Stimulated activated memory B cell treated with anti-CD40 and anti-IgM and Interleukin-4, amounts not matched to agents 10 μg/mL and 1 μg/mL and 100 μg/mL, for 72 hours (primary cell): ENCODE measurements at regions not wholly inside any gene's neighbourhood (a gene's known extent, or its start where the extent isn't known, plus 50 kb on each side); places are given as distances from the start of the nearest gene placed in this dataset.
"Not testable (repeated sequence)": the region's sequence is repeated elsewhere in the genome, so short reads cannot be mapped to it uniquely, and the experiment has no call there.

ENCODE experiments used
- ATAC-seq: fragments of 150-1000 bp; cut with Tn5 transposase; 2 replicates; pipeline ENCODE4 v1.10.0; 2021
- H3K27ac Mint-ChIP-seq: one replicate; pipeline ENCODE4 v1.8.0; 2022; ENCODE audit warnings: mild to moderate bottlenecking, mixed read lengths
- H3K27me3 Mint-ChIP-seq: one replicate; pipeline ENCODE4 v1.8.0; 2022; ENCODE audit warnings: mixed read lengths
- H3K36me3 Mint-ChIP-seq: one replicate; pipeline ENCODE4 v1.8.0; 2022; ENCODE audit warnings: mixed read lengths
- H3K4me1 Mint-ChIP-seq: one replicate; pipeline ENCODE4 v1.8.0; 2022; ENCODE audit warnings: mixed read lengths
- H3K4me3 Mint-ChIP-seq: one replicate; pipeline ENCODE4 v1.8.0; 2022; ENCODE audit warnings: mild to moderate bottlenecking, moderate library complexity, mixed read lengths
- H3K9me3 Mint-ChIP-seq: one replicate; pipeline ENCODE4 v1.8.0; 2022; ENCODE audit warnings: mixed read lengths

GRCh38 chr12:42919691-42920090 is 330.1 kb upstream of the PRICKLE1 start:
- Mint-ChIP-seq H3K36me3 (no peaks in the 10 kb centered on the region), H3K4me1 (no peaks in the 10 kb centered on the region), H3K27ac (no peak overlapping the region), H3K4me3 (no peak overlapping the region), H3K9me3 (no peaks in the 10 kb centered on the region), H3K27me3 (no peaks in the 10 kb centered on the region)
- no peak for ATAC-seq

- Mint-ChIP-seq H3K27me3 (no peaks in the 10 kb centered on the region), H3K4me3 (no peak overlapping the region), H3K4me1 (no peaks in the 10 kb centered on the region), H3K9me3 (no peaks in the 10 kb centered on the region), H3K36me3 (no peaks in the 10 kb centered on the region), H3K27ac (no peak overlapping the region)
- ATAC-seq: no peak
Observed at GRCh38 chr12:42918443-42918842, 328.9 kb upstream of the PRICKLE1 start.

- Mint-ChIP-seq H3K27ac (no peak overlapping the region), H3K27me3 (no peaks in the 10 kb centered on the region), H3K9me3 (no peaks in the 10 kb centered on the region), H3K4me3 (no peak overlapping the region), H3K4me1 (no peaks in the 10 kb centered on the region), H3K36me3 (no peaks in the 10 kb centered on the region)
- ATAC-seq: no peak
Observed at GRCh38 chr12:42916143-42916542, 326.6 kb upstream of the PRICKLE1 start.

- no peaks in the 10 kb centered on the region for H3K36me3 Mint-ChIP-seq
- H3K4me3 Mint-ChIP-seq: no peak overlapping the region
- no peaks in the 10 kb centered on the region for H3K4me1 Mint-ChIP-seq
- no peak for ATAC-seq
- H3K27me3 Mint-ChIP-seq: no peaks in the 10 kb centered on the region
- no peak overlapping the region for H3K27ac Mint-ChIP-seq
- H3K9me3 Mint-ChIP-seq: no peaks in the 10 kb centered on the region
Observed at GRCh38 chr12:42915426-42915825, 325.9 kb upstream of the PRICKLE1 start.

GRCh38 chr12:42912367-42912766 is 322.8 kb upstream of the PRICKLE1 start:
- Mint-ChIP-seq H3K9me3 (no peaks in the 10 kb centered on the region), H3K27me3 (no peaks in the 10 kb centered on the region), H3K4me1 (no peaks in the 10 kb centered on the region), H3K4me3 (no peak overlapping the region), H3K27ac (no peak overlapping the region), H3K36me3 (no peaks in the 10 kb centered on the region)
- ATAC-seq: no peak

GRCh38 chr12:42910656-42911055 is 321.1 kb upstream of the PRICKLE1 start:
- Mint-ChIP-seq H3K4me3 (no peak overlapping the region), H3K27me3 (no peaks in the 10 kb centered on the region), H3K9me3 (no peaks in the 10 kb centered on the region), H3K27ac (no peak overlapping the region), H3K4me1 (no peaks in the 10 kb centered on the region), H3K36me3 (no peaks in the 10 kb centered on the region)
- ATAC-seq: no peak

- H3K4me1 Mint-ChIP-seq: no peaks in the 10 kb centered on the region
Observed at GRCh38 chr12:42908712-42909111, 319.2 kb upstream of the PRICKLE1 start.

GRCh38 chr12:42906801-42907200 is 317.3 kb upstream of the PRICKLE1 start:
- H3K4me1 Mint-ChIP-seq, H3K27me3 Mint-ChIP-seq, H3K9me3 Mint-ChIP-seq, H3K36me3 Mint-ChIP-seq, H3K4me3 Mint-ChIP-seq, ATAC-seq, H3K27ac Mint-ChIP-seq: not testable (repeated sequence)

More at GRCh38 chr12:42908712-42909111, 319.2 kb upstream of the PRICKLE1 start:
- Mint-ChIP-seq H3K36me3 (no peaks in the 10 kb centered on the region), H3K27me3 (no peaks in the 10 kb centered on the region), H3K9me3 (no peaks in the 10 kb centered on the region), H3K4me3 (no peak overlapping the region), H3K27ac (no peak overlapping the region)
- no peak for ATAC-seq

GRCh38 chr12:42905419-42905705 is 315.8 kb upstream of the PRICKLE1 start:
- Mint-ChIP-seq H3K36me3 (no peaks in the 10 kb centered on the region), H3K4me1 (no peaks in the 10 kb centered on the region), H3K9me3 (no peaks in the 10 kb centered on the region), H3K4me3 (no peak overlapping the region), H3K27ac (no peak overlapping the region), H3K27me3 (peaks cover 8% of the 10 kb centered on the region)
- no peak for ATAC-seq

- ATAC-seq: no peak
- H3K4me1 Mint-ChIP-seq: no peaks in the 10 kb centered on the region
- no peaks in the 10 kb centered on the region for H3K36me3 Mint-ChIP-seq
- no peak overlapping the region for H3K27ac Mint-ChIP-seq
- H3K27me3 Mint-ChIP-seq: peaks cover 8% of the 10 kb centered on the region
- H3K4me3 Mint-ChIP-seq: no peak overlapping the region
- H3K9me3 Mint-ChIP-seq: no peaks in the 10 kb centered on the region
Observed at GRCh38 chr12:42904683-42905418, 315.3 kb upstream of the PRICKLE1 start.

GRCh38 chr12:42903736-42904135 is 314.2 kb upstream of the PRICKLE1 start:
- Mint-ChIP-seq H3K36me3 (no peaks in the 10 kb centered on the region), H3K4me3 (no peak overlapping the region), H3K4me1 (no peaks in the 10 kb centered on the region), H3K9me3 (no peaks in the 10 kb centered on the region), H3K27me3 (peaks cover 8% of the 10 kb centered on the region), H3K27ac (no peak overlapping the region)
- ATAC-seq: no peak

- Mint-ChIP-seq H3K27ac (no peak overlapping the region), H3K9me3 (no peaks in the 10 kb centered on the region), H3K4me3 (no peak overlapping the region), H3K36me3 (no peaks in the 10 kb centered on the region), H3K4me1 (no peaks in the 10 kb centered on the region), H3K27me3 (peaks cover 8% of the 10 kb centered on the region)
- no peak for ATAC-seq
Observed at GRCh38 chr12:42902001-42902400, 312.5 kb upstream of the PRICKLE1 start.

- Mint-ChIP-seq H3K27ac (no peak overlapping the region), H3K27me3 (no peaks in the 10 kb centered on the region), H3K4me3 (no peak overlapping the region), H3K36me3 (no peaks in the 10 kb centered on the region), H3K4me1 (no peaks in the 10 kb centered on the region), H3K9me3 (peaks cover 3% of the 10 kb centered on the region)
- no peak for ATAC-seq
Observed at GRCh38 chr12:42893803-42894202, 304.3 kb upstream of the PRICKLE1 start.

GRCh38 chr12:42892702-42893551 is 303.4 kb upstream of the PRICKLE1 start:
- Mint-ChIP-seq H3K27me3 (no peaks in the 10 kb centered on the region), H3K4me1 (no peaks in the 10 kb centered on the region), H3K27ac (no peak overlapping the region), H3K36me3 (no peaks in the 10 kb centered on the region), H3K9me3 (peaks cover 3% of the 10 kb centered on the region), H3K4me3 (no peak overlapping the region)
- ATAC-seq: no peak

GRCh38 chr12:42887657-42888056 is 298.1 kb upstream of the PRICKLE1 start:
- no peaks in the 10 kb centered on the region for H3K36me3 Mint-ChIP-seq
- no peak overlapping the region for H3K4me3 Mint-ChIP-seq
- no peak overlapping the region for H3K27ac Mint-ChIP-seq
- peaks cover 17% of the 10 kb centered on the region for H3K27me3 Mint-ChIP-seq
- H3K9me3 Mint-ChIP-seq: peaks cover 6% of the 10 kb centered on the region
- H3K4me1 Mint-ChIP-seq: no peaks in the 10 kb centered on the region
- no peak for ATAC-seq

- Mint-ChIP-seq H3K4me1 (no peaks in the 10 kb centered on the region), H3K36me3 (peaks cover 3% of the 10 kb centered on the region), H3K9me3 (peaks cover 8% of the 10 kb centered on the region), H3K27ac (no peak overlapping the region), H3K4me3 (no peak overlapping the region), H3K27me3 (peaks cover 17% of the 10 kb centered on the region)
- no peak for ATAC-seq
Observed at GRCh38 chr12:42886160-42886559, 296.6 kb upstream of the PRICKLE1 start.
